Endothelial cell of umbilical vein (primary cell): ENCODE measurements at regions not wholly inside any gene's neighbourhood (a gene's known extent, or its start where the extent isn't known, plus 50 kb on each side); places are given as distances from the start of the nearest gene placed in this dataset.

Experiments
- BruUV-seq: library from RNA; stranded (reverse); fragments of 400-500 nt; replicated peaks from 2 replicates; lab custom pipeline; 2021; lab: Mats Ljungman, UMichigan
- CTCF ChIA-PET: fragments of 300-600, 350-600 bp; sonication (Branson Sonifier 250); formaldehyde crosslinking; loops from one replicate; lab custom pipeline; 2021; ENCODE audit warnings: antibody characterized with exemption, inconsistent platforms; lab: Charles Lee
- POLR2A ChIA-PET: fragments of 300-600, 350-600 bp; sonication (Branson Sonifier 250); formaldehyde crosslinking; loops from one replicate; lab custom pipeline; 2021; ENCODE audit warnings: antibody characterized with exemption, inconsistent platforms; lab: Charles Lee
- DNase-seq: peaks from one replicate; pipeline ENCODE4 v3.0.0-alpha.2; 2011; ENCODE audit warnings: low read depth, low spot score
- FAIRE-seq: peaks from 2 replicates; lab custom pipeline; 2011; peaks lifted over from hg19 to GRCh38; lab: Jason Lieb, UNC
- H2AFZ ChIP-seq: 2 replicates; pipeline ENCODE4 v1.6.0; 2012; ENCODE audit warnings: low read depth, low read length, control low read depth, inconsistent platforms
- H3K27ac ChIP-seq: 2 replicates; pipeline ENCODE4 v1.5.1; 2011; ENCODE audit warnings: low read depth, mild to moderate bottlenecking, control low read depth, low read length, moderate library complexity; ENCODE audit not compliant: insufficient read depth
- H3K27me3 ChIP-seq, 2 experiments: 2 replicates each; pipeline versions ENCODE4 v1.6.0 to v1.6.1; 2011; ENCODE audit warnings: low read length in 2 of 2, mixed read lengths in 1 of 2; ENCODE audit not compliant: control insufficient read depth in 2 of 2, insufficient read depth in 2 of 2
- H3K36me3 ChIP-seq, 2 experiments: 2 replicates in 1 of 2; 3 replicates in 1 of 2; pipeline ENCODE4 v1.5.1; 2011; ENCODE audit warnings: low read length in 2 of 2, mild to moderate bottlenecking in 1 of 2, moderate library complexity in 1 of 2; ENCODE audit not compliant: control insufficient read depth in 2 of 2, insufficient read depth in 2 of 2; ENCODE audit errors: extremely low read depth in 1 of 2
- H3K4me1 ChIP-seq: 3 replicates; pipeline ENCODE4 v1.5.1; 2011; ENCODE audit warnings: mild to moderate bottlenecking, low read length; ENCODE audit not compliant: control insufficient read depth, insufficient read depth; ENCODE audit errors: extremely low read depth
- H3K4me2 ChIP-seq: 2 replicates; pipeline ENCODE4 v1.6.1; 2011; ENCODE audit warnings: low read length, control low read depth, mixed read lengths; ENCODE audit not compliant: insufficient read depth
- H3K4me3 ChIP-seq, 3 experiments: fragments of 200-600 bp in 1 of 3; sonication (generic), shearing (Covaris generic) in 1 of 3; replicated peaks in 1 of 3; 2 replicates each; pipeline ENCODE4 v1.5.1; 2011 to 2016; ENCODE audit warnings: control low read depth in 3 of 3, low read length in 3 of 3, mild to moderate bottlenecking in 2 of 3, inconsistent platforms in 1 of 3, low read depth in 1 of 3, moderate library complexity in 1 of 3; ENCODE audit not compliant: insufficient read depth in 1 of 3
- H3K79me2 ChIP-seq: 2 replicates; pipeline ENCODE4 v1.6.0; 2012; ENCODE audit warnings: low read length, inconsistent platforms; ENCODE audit not compliant: control insufficient read depth, insufficient read depth
- H3K9ac ChIP-seq: replicated peaks from 2 replicates; pipeline ENCODE3; 2011; ENCODE audit warnings: low read length, control low read depth; ENCODE audit not compliant: insufficient read depth; ENCODE audit errors: extremely low read depth
- H3K9me1 ChIP-seq: replicated peaks from 3 replicates; pipeline ENCODE4 v1.6.0; 2011; ENCODE audit warnings: mild to moderate bottlenecking, low read length; ENCODE audit not compliant: control insufficient read depth, insufficient read depth; ENCODE audit errors: extremely low read depth
- H3K9me3 ChIP-seq: replicated peaks from 2 replicates; pipeline ENCODE4 v1.5.1; 2012; ENCODE audit warnings: low read length, inconsistent platforms; ENCODE audit not compliant: control insufficient read depth, insufficient read depth
- H4K20me1 ChIP-seq: replicated peaks from 2 replicates; pipeline ENCODE3; 2011; ENCODE audit warnings: mild to moderate bottlenecking, low read length; ENCODE audit not compliant: control insufficient read depth, insufficient read depth; ENCODE audit errors: extremely low read depth
- EZH2 ChIP-seq: IDR thresholded peaks from 2 replicates; pipeline ENCODE4 v1.6.1; 2012; ENCODE audit warnings: borderline replicate concordance, low read depth, mild to moderate bottlenecking, moderate library complexity, low read length, inconsistent platforms; ENCODE audit not compliant: severe bottlenecking
- FOS ChIP-seq: IDR thresholded peaks from 2 replicates; pipeline ENCODE4 v1.6.1; 2011; ENCODE audit warnings: mild to moderate bottlenecking, low read length, moderate library complexity, borderline replicate concordance; ENCODE audit not compliant: insufficient read depth
- GATA2 ChIP-seq: IDR thresholded peaks from 2 replicates; pipeline ENCODE4 v1.7.0; 2011; ENCODE audit warnings: low read depth, mild to moderate bottlenecking, moderate library complexity, mixed read lengths, low read length; ENCODE audit not compliant: insufficient read length, insufficient read depth
- JUN ChIP-seq: IDR thresholded peaks from 2 replicates; pipeline ENCODE4 v1.6.1; 2011; ENCODE audit warnings: borderline replicate concordance, low read depth; ENCODE audit not compliant: insufficient read length, insufficient read depth
- MYC ChIP-seq: IDR thresholded peaks from one replicate; pipeline ENCODE4 v1.6.1; 2011; ENCODE audit warnings: mild to moderate bottlenecking, low read depth, low read length
- dilution Hi-C: fragments of 300-500 bp; cut with MboI; formaldehyde crosslinking; loops from one replicate; pipeline ENCODE4 v1.15.0; 2019; ENCODE audit warnings: low sequenced_read_pairs; ENCODE audit not compliant: extremely low pct_ligation_motif_present
- intact Hi-C: fragments of 100-400 bp; cut with micrococcal nuclease; formaldehyde crosslinking; loops from one replicate; pipeline ENCODE4 v1.10.0; 2022
- TF ChIP-seq, protein P1 (sequence below), 2 donors: IDR thresholded peaks; 1 replicate in 1 of 2; 2 replicates in 1 of 2; pipeline ENCODE4 v1.5.1; 2011; ENCODE audit warnings: low read length in 2 of 2, mild to moderate bottlenecking in 2 of 2, moderate library complexity in 2 of 2, control low read depth in 1 of 2, inconsistent platforms in 1 of 2, low read depth in 1 of 2; ENCODE audit not compliant: insufficient read depth in 1 of 2; ENCODE audit errors: extremely low read depth in 1 of 2

- no peak for DNase-seq
- Histone ChIP-seq H2AFZ (no peak overlapping the region), H3K9me1 (no peaks in the 10 kb centered on the region), H3K4me3 (no peak overlapping the region), H3K9ac (no peak overlapping the region), H3K27ac (no peak overlapping the region), H4K20me1 (no peaks in the 10 kb centered on the region), H3K4me1 (no peaks in the 10 kb centered on the region), H3K27me3 (no peaks in the 10 kb centered on the region), H3K36me3 (no peaks in the 10 kb centered on the region), H3K9me3 (no peaks in the 10 kb centered on the region), H3K4me2 (no peak overlapping the region), H3K79me2 (no peaks in the 10 kb centered on the region)
- TF ChIP-seq MYC (no peak), GATA2 (no peak), FOS (no peak)
- no peak for FAIRE-seq
- POLR2A ChIA-PET, result no interaction called here
- CTCF ChIA-PET, result no interaction called here
- dilution Hi-C loops (no loop called here), intact Hi-C loops (no loop called here)
- no TSS peak for BruUV-seq
These were observed 98.0 kb downstream of the DTWD1 start for GRCh38 chr15:49718846-49719245.

DNA sequence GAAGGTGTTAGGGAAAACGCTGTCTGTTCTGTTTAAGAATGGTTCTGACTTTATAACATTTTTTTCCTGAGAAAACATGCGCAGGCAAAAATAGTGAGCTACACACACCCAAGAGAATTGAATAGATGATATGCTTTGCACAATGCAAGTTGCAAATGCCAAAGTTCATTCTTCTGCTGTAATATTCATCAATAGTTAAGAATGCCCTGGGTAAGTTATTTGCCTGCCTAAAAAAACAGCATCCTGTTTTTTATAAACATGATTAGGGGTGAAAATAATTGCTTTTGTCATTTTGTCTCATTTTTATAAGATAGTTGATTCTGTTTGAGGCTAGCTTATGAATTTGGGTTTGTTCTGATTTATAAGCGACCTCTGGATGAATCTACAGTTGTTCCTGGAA, 99.4 kb downstream of the DTWD1 start:
- no TSS peak for BruUV-seq
- dilution Hi-C loops, result no loop called here
- H3K9me3 ChIP-seq, result no peaks in the 10 kb centered on the region
- H3K36me3 ChIP-seq, result no peaks in the 10 kb centered on the region
- DNase-seq (no peak), FAIRE-seq (no peak)
- H3K27ac ChIP-seq, result no peak overlapping the region
- H3K9ac ChIP-seq, result no peak overlapping the region
- H4K20me1 ChIP-seq, result no peaks in the 10 kb centered on the region
- H3K79me2 ChIP-seq, result no peaks in the 10 kb centered on the region
- H3K27me3 ChIP-seq, result no peaks in the 10 kb centered on the region
- H3K9me1 ChIP-seq, result no peaks in the 10 kb centered on the region
- TF ChIP-seq, protein P1, sequence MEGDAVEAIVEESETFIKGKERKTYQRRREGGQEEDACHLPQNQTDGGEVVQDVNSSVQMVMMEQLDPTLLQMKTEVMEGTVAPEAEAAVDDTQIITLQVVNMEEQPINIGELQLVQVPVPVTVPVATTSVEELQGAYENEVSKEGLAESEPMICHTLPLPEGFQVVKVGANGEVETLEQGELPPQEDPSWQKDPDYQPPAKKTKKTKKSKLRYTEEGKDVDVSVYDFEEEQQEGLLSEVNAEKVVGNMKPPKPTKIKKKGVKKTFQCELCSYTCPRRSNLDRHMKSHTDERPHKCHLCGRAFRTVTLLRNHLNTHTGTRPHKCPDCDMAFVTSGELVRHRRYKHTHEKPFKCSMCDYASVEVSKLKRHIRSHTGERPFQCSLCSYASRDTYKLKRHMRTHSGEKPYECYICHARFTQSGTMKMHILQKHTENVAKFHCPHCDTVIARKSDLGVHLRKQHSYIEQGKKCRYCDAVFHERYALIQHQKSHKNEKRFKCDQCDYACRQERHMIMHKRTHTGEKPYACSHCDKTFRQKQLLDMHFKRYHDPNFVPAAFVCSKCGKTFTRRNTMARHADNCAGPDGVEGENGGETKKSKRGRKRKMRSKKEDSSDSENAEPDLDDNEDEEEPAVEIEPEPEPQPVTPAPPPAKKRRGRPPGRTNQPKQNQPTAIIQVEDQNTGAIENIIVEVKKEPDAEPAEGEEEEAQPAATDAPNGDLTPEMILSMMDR (IDR thresholded peaks at IDR 0.05; ENCODE audit: extremely low read depth in 1 of 2, insufficient read depth in 1 of 2, low read depth in 1 of 2, low read length in 2 of 2), result no peak
- no peak for TF ChIP-seq GATA2
- no peak for TF ChIP-seq JUN
- TF ChIP-seq EZH2, result no peak
- TF ChIP-seq MYC, result no peak
- intact Hi-C loops, result no loop called here
- no peak overlapping the region for H3K4me2 ChIP-seq
- H3K4me1 ChIP-seq, result no peaks in the 10 kb centered on the region
- H2AFZ ChIP-seq, result no peak overlapping the region
- H3K4me3 ChIP-seq, result no peak overlapping the region
- ChIA-PET POLR2A (no interaction called here), CTCF (interaction anchor here (1.2 kb wide), 1 partner anchor 23 kb away, joined by 3 read pairs; no protein-coding TSS in a partner anchor)
